ENCODE measurements at regions not wholly inside any gene's neighbourhood (a gene's known extent, or its start where the extent isn't known, plus 50 kb on each side); places are given as distances from the start of the nearest gene placed in this dataset.

DNA sequence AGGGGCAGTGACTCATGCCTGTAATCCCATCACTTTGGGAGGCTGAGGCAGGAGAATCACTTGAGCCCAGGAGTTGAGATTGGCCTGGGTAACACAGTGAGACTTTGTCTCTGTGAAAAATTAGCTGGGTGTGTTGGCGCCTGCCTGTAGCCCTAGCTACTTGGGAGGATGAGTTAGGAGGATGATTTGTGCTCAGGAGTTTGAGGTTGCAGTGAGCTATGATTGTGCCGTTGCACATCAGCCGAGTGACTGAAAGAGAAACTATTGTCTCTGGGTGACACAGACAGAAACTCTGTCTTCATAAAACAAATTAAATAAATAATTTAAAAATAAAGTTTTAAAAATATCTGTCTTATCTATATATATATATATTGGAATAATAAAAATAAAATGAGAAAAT lies 1844.6 kb upstream of the PIK3C3 start:
- TF ChIP-seq, protein P1, sequence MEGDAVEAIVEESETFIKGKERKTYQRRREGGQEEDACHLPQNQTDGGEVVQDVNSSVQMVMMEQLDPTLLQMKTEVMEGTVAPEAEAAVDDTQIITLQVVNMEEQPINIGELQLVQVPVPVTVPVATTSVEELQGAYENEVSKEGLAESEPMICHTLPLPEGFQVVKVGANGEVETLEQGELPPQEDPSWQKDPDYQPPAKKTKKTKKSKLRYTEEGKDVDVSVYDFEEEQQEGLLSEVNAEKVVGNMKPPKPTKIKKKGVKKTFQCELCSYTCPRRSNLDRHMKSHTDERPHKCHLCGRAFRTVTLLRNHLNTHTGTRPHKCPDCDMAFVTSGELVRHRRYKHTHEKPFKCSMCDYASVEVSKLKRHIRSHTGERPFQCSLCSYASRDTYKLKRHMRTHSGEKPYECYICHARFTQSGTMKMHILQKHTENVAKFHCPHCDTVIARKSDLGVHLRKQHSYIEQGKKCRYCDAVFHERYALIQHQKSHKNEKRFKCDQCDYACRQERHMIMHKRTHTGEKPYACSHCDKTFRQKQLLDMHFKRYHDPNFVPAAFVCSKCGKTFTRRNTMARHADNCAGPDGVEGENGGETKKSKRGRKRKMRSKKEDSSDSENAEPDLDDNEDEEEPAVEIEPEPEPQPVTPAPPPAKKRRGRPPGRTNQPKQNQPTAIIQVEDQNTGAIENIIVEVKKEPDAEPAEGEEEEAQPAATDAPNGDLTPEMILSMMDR (conservative IDR thresholded peaks at IDR 0.05; ENCODE audit: low read depth, low read length): no peak
- TF ChIP-seq EZH2phosphoT487 (IDR thresholded peaks at IDR 0.05; ENCODE audit: borderline replicate concordance, low read length) (no peak), EZH2 (IDR thresholded peaks at IDR 0.05; ENCODE audit: low read length, unreplicated experiment) (no peak)
